HepG2 (cell line): ENCODE measurements at regions not wholly inside any gene's neighbourhood (a gene's known extent, or its start where the extent isn't known, plus 50 kb on each side); places are given as distances from the start of the nearest gene placed in this dataset.

ENCODE experiments used
- SUZ12 ChIP-seq: fragments of 150-350 bp; IDR thresholded peaks from 2 replicates; pipeline ENCODE4 v1.6.1; 2014; ENCODE audit warnings: low read depth, low read length
- ZNF431 ChIP-seq: sonication (generic); formaldehyde crosslinking; IDR thresholded peaks from 2 replicates; pipeline ENCODE4 v1.9.0; 2022; ENCODE audit warnings: missing genetic modification reagents, low read depth, mild to moderate bottlenecking, borderline replicate concordance
- ZSCAN31 ChIP-seq: sonication (generic); formaldehyde crosslinking; IDR thresholded peaks from 2 replicates; pipeline ENCODE4 v1.5.0; 2020; ENCODE audit warnings: low read depth, mild to moderate bottlenecking, missing genetic modification reagents
- TF ChIP-seq, protein P1 (sequence below): sonication (generic); formaldehyde crosslinking; IDR thresholded peaks from 2 replicates; pipeline ENCODE4 v1.5.0; 2020; ENCODE audit warnings: mild to moderate bottlenecking, missing genetic modification reagents, moderate library complexity
- TF ChIP-seq, protein P2 (sequence below): sonication (generic); formaldehyde crosslinking; IDR thresholded peaks from 2 replicates; pipeline ENCODE4 v1.4.0; 2020; ENCODE audit warnings: missing genetic modification reagents
- TF ChIP-seq, protein P3 (sequence below): sonication (generic); formaldehyde crosslinking; IDR thresholded peaks from 2 replicates; pipeline ENCODE4 v1.9.0; 2022; ENCODE audit warnings: missing genetic modification reagents, mild to moderate bottlenecking, borderline replicate concordance

DNA sequence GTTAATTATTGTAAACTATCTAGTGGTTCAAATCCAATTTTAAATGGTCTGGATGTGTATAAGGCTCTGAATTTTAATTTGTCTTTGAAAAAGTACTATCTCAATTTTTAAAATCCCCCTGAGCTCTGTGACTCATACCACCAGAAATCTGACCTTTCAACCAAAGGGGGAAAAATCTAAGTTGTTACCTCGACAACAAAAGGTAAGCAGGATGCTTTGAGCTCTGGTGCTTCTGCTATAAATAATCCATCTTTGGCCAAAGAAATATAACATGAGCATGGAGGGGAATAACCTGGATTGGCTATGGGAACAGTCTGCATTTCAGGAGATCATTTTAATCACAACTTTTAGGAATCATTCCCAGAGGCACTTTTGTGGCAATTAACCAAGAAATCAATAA is 76.3 kb upstream of the PCSK1 start:
- TF ChIP-seq, protein P1, sequence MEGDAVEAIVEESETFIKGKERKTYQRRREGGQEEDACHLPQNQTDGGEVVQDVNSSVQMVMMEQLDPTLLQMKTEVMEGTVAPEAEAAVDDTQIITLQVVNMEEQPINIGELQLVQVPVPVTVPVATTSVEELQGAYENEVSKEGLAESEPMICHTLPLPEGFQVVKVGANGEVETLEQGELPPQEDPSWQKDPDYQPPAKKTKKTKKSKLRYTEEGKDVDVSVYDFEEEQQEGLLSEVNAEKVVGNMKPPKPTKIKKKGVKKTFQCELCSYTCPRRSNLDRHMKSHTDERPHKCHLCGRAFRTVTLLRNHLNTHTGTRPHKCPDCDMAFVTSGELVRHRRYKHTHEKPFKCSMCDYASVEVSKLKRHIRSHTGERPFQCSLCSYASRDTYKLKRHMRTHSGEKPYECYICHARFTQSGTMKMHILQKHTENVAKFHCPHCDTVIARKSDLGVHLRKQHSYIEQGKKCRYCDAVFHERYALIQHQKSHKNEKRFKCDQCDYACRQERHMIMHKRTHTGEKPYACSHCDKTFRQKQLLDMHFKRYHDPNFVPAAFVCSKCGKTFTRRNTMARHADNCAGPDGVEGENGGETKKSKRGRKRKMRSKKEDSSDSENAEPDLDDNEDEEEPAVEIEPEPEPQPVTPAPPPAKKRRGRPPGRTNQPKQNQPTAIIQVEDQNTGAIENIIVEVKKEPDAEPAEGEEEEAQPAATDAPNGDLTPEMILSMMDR (CRISPR knock-in tag): no peak
- TF ChIP-seq, protein P2, sequence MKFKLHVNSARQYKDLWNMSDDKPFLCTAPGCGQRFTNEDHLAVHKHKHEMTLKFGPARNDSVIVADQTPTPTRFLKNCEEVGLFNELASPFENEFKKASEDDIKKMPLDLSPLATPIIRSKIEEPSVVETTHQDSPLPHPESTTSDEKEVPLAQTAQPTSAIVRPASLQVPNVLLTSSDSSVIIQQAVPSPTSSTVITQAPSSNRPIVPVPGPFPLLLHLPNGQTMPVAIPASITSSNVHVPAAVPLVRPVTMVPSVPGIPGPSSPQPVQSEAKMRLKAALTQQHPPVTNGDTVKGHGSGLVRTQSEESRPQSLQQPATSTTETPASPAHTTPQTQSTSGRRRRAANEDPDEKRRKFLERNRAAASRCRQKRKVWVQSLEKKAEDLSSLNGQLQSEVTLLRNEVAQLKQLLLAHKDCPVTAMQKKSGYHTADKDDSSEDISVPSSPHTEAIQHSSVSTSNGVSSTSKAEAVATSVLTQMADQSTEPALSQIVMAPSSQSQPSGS: no peak
- TF ChIP-seq ZSCAN31 (CRISPR knock-in tag): no peak
- TF ChIP-seq SUZ12: no peak
- no peak for TF ChIP-seq ZNF431 (CRISPR knock-in tag)
- TF ChIP-seq, protein P3, sequence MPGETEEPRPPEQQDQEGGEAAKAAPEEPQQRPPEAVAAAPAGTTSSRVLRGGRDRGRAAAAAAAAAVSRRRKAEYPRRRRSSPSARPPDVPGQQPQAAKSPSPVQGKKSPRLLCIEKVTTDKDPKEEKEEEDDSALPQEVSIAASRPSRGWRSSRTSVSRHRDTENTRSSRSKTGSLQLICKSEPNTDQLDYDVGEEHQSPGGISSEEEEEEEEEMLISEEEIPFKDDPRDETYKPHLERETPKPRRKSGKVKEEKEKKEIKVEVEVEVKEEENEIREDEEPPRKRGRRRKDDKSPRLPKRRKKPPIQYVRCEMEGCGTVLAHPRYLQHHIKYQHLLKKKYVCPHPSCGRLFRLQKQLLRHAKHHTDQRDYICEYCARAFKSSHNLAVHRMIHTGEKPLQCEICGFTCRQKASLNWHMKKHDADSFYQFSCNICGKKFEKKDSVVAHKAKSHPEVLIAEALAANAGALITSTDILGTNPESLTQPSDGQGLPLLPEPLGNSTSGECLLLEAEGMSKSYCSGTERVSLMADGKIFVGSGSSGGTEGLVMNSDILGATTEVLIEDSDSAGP (CRISPR knock-in tag): no peak
